IMR-90 (cell line): ENCODE measurements at regions not wholly inside any gene's neighbourhood (a gene's known extent, or its start where the extent isn't known, plus 50 kb on each side); places are given as distances from the start of the nearest gene placed in this dataset.

Source experiments
- BHLHE40 ChIP-seq: fragments of 150-350 bp; IDR thresholded peaks from 2 replicates; pipeline ENCODE4 v1.6.1; 2016; ENCODE audit warnings: mild to moderate bottlenecking, low read depth, low read length
- CEBPB ChIP-seq: IDR thresholded peaks from 2 replicates; pipeline ENCODE4 v1.6.1; 2012; ENCODE audit warnings: low read depth, low read length, improper control_type of control experiment
- CHD1 ChIP-seq: IDR thresholded peaks from 2 replicates; pipeline ENCODE4 v1.6.1; 2012; ENCODE audit warnings: low read depth, low read length, improper control_type of control experiment
- ELK1 ChIP-seq: fragments of 150-350 bp; IDR thresholded peaks from 2 replicates; pipeline ENCODE4 v1.6.1; 2016; ENCODE audit warnings: low read depth, mild to moderate bottlenecking, low read length, moderate library complexity, borderline replicate concordance
- FOS ChIP-seq: fragments of 150-350 bp; IDR thresholded peaks from 2 replicates; pipeline ENCODE4 v1.6.1; 2016; ENCODE audit warnings: low read depth, low read length
- NFE2L2 ChIP-seq: fragments of 150-350 bp; IDR thresholded peaks from 2 replicates; pipeline ENCODE4 v1.6.1; 2016; ENCODE audit warnings: low read depth, mild to moderate bottlenecking, low read length
- POLR2A ChIP-seq: IDR thresholded peaks from 2 replicates; pipeline ENCODE4 v1.6.1; 2012; ENCODE audit warnings: mild to moderate bottlenecking, low read depth, low read length
- RCOR1 ChIP-seq: IDR thresholded peaks from 2 replicates; pipeline ENCODE4 v1.6.1; 2012; ENCODE audit warnings: mild to moderate bottlenecking, low read length, improper control_type of control experiment; ENCODE audit not compliant: insufficient replicate concordance
- RFX5 ChIP-seq: IDR thresholded peaks from 2 replicates; pipeline ENCODE4 v1.8.0; 2012; ENCODE audit warnings: low read depth, mild to moderate bottlenecking, low read length, moderate library complexity
- SMC3 ChIP-seq: fragments of 150-350 bp; IDR thresholded peaks from 2 replicates; pipeline ENCODE4 v1.6.1; 2016; ENCODE audit warnings: low read depth, mild to moderate bottlenecking, antibody characterized with exemption, low read length, moderate library complexity
- TF ChIP-seq, protein P1 (sequence below): conservative IDR thresholded peaks from 2 replicates; pipeline ENCODE4 v1.5.1; 2012; ENCODE audit warnings: mild to moderate bottlenecking, low read depth, low read length, improper control_type of control experiment
- TF ChIP-seq, protein P2 (sequence below): fragments of 150-350 bp; IDR thresholded peaks from 2 replicates; pipeline ENCODE4 v1.6.1; 2017; ENCODE audit warnings: mild to moderate bottlenecking, antibody characterized with exemption, low read length, low read depth

- TF ChIP-seq, protein P1, sequence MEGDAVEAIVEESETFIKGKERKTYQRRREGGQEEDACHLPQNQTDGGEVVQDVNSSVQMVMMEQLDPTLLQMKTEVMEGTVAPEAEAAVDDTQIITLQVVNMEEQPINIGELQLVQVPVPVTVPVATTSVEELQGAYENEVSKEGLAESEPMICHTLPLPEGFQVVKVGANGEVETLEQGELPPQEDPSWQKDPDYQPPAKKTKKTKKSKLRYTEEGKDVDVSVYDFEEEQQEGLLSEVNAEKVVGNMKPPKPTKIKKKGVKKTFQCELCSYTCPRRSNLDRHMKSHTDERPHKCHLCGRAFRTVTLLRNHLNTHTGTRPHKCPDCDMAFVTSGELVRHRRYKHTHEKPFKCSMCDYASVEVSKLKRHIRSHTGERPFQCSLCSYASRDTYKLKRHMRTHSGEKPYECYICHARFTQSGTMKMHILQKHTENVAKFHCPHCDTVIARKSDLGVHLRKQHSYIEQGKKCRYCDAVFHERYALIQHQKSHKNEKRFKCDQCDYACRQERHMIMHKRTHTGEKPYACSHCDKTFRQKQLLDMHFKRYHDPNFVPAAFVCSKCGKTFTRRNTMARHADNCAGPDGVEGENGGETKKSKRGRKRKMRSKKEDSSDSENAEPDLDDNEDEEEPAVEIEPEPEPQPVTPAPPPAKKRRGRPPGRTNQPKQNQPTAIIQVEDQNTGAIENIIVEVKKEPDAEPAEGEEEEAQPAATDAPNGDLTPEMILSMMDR = no peak
- TF ChIP-seq POLR2A (no peak), CEBPB (no peak), SMC3 (no peak), CHD1 (no peak), NFE2L2 (no peak), ELK1 (no peak), RFX5 (no peak), FOS (no peak), RCOR1 (no peak), BHLHE40 (no peak)
- TF ChIP-seq, protein P2, sequence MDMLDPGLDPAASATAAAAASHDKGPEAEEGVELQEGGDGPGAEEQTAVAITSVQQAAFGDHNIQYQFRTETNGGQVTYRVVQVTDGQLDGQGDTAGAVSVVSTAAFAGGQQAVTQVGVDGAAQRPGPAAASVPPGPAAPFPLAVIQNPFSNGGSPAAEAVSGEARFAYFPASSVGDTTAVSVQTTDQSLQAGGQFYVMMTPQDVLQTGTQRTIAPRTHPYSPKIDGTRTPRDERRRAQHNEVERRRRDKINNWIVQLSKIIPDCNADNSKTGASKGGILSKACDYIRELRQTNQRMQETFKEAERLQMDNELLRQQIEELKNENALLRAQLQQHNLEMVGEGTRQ = no peak
These were observed 289.7 kb upstream of the PARD3B start for GRCh38 chr2:204255526-204255925.
